ENCODE measurements at regions not wholly inside any gene's neighbourhood (a gene's known extent, or its start where the extent isn't known, plus 50 kb on each side); places are given as distances from the start of the nearest gene placed in this dataset.

GRCh38 chr1:200468264-200469001, 58.6 kb upstream of the ZNF281 start:
- Histone ChIP-seq H3K4me3 (ENCODE audit: insufficient read depth, low read length) (no peak overlapping the region), H3K27ac (ENCODE audit: low read depth, low read length) (no peak overlapping the region), H3K9me3 (ENCODE audit: low read depth, low read length) (no peaks in the 10 kb centered on the region), H3K79me2 (ENCODE audit: insufficient read depth, low read length) (no peaks in the 10 kb centered on the region), H3K27me3 (ENCODE audit: insufficient read depth, low read length) (no peaks in the 10 kb centered on the region), H3K4me1 (ENCODE audit: insufficient read depth, low read length) (peaks cover 3% of the 10 kb centered on the region), H4K20me1 (ENCODE audit: insufficient read depth, low read length) (no peaks in the 10 kb centered on the region), H3K36me3 (ENCODE audit: insufficient read depth, low read length) (no peaks in the 10 kb centered on the region), H3K4me2 (ENCODE audit: insufficient read depth, low read length) (no peak overlapping the region), H2AFZ (ENCODE audit: low read length) (no peak overlapping the region)
- DNase-seq (ENCODE audit: insufficient read length, low spot score, missing footprints) = no peak
- TF ChIP-seq, protein P1, sequence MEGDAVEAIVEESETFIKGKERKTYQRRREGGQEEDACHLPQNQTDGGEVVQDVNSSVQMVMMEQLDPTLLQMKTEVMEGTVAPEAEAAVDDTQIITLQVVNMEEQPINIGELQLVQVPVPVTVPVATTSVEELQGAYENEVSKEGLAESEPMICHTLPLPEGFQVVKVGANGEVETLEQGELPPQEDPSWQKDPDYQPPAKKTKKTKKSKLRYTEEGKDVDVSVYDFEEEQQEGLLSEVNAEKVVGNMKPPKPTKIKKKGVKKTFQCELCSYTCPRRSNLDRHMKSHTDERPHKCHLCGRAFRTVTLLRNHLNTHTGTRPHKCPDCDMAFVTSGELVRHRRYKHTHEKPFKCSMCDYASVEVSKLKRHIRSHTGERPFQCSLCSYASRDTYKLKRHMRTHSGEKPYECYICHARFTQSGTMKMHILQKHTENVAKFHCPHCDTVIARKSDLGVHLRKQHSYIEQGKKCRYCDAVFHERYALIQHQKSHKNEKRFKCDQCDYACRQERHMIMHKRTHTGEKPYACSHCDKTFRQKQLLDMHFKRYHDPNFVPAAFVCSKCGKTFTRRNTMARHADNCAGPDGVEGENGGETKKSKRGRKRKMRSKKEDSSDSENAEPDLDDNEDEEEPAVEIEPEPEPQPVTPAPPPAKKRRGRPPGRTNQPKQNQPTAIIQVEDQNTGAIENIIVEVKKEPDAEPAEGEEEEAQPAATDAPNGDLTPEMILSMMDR (IDR thresholded peaks at IDR 0.05; ENCODE audit: extremely low read depth, low read depth, low read length) = no peak

DNA sequence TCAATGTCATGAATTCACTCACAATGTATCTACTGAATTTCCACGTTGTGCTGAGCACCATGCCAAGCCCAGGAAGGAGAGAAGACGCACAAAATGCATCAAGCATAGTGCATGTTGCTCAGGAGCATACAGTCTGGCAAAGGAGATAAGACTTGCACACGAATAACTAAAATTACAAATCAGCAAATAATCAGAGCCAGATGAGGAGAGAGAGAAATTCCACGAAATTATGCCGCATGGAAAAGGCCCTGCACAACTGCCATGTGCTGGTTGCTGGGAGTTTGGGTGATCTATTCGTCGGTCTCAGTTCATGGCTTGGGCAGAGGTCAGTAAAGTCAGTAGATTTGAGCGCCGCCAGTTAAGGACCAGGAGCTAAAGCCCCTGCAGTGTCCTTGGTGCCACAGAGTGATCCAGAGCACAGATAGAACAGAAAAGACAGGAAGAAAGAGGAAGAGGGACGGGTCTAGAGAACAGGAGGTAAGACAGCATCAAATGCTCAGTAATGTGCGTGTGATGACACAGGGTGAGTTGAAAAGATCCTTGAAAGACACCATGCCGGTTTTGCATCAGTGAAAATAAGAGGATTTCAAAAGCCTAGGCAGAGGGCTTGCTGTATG, 55.1 kb upstream of the ZNF281 start:
- no peaks in the 10 kb centered on the region for H3K36me3 ChIP-seq (ENCODE audit: insufficient read depth, low read length)
- H3K4me3 ChIP-seq (ENCODE audit: insufficient read depth, low read length) = no peak overlapping the region
- no peaks in the 10 kb centered on the region for H3K79me2 ChIP-seq (ENCODE audit: insufficient read depth, low read length)
- H3K9me3 ChIP-seq (ENCODE audit: low read depth, low read length) = no peaks in the 10 kb centered on the region
- H3K4me2 ChIP-seq (ENCODE audit: insufficient read depth, low read length) = no peak overlapping the region
- no peak overlapping the region for H3K27ac ChIP-seq (ENCODE audit: low read depth, low read length)
- no peaks in the 10 kb centered on the region for H3K27me3 ChIP-seq (ENCODE audit: insufficient read depth, low read length)
- TF ChIP-seq, protein P1 (IDR thresholded peaks at IDR 0.05; ENCODE audit: extremely low read depth, low read depth, low read length) = no peak
- H2AFZ ChIP-seq (ENCODE audit: low read length) = no peak overlapping the region
- peaks cover 3% of the 10 kb centered on the region for H3K4me1 ChIP-seq (ENCODE audit: insufficient read depth, low read length)
- H4K20me1 ChIP-seq (ENCODE audit: insufficient read depth, low read length) = no peaks in the 10 kb centered on the region
- no peak for DNase-seq (ENCODE audit: insufficient read length, low spot score, missing footprints)

All from osteoblast (primary cell).